Activated B cell treated with CpG ODN at 0.5 μM for 24 hours (primary cell): ENCODE measurements at regions not wholly inside any gene's neighbourhood (a gene's known extent, or its start where the extent isn't known, plus 50 kb on each side); places are given as distances from the start of the nearest gene placed in this dataset.

ENCODE experiments used
- ATAC-seq: fragments of 200-7000 bp; cut with Tn5 transposase; one replicate; pipeline ENCODE4 v1.10.0; 2021; ENCODE audit warnings: low read depth, mild to moderate bottlenecking, moderate library complexity
- CTCF ChIA-PET: fragments of 350-600 bp; sonication (Branson Sonifier 250); formaldehyde crosslinking; loops from one replicate; lab custom pipeline; 2021; ENCODE audit warnings: antibody characterized with exemption; lab: Charles Lee
- POLR2A ChIA-PET: fragments of 350-600 bp; sonication (Branson Sonifier 250); formaldehyde crosslinking; loops from one replicate; lab custom pipeline; 2021; ENCODE audit warnings: antibody characterized with exemption; lab: Charles Lee
- DNase-seq: peaks from one replicate; pipeline ENCODE4 v3.0.0; 2022
- H3K27ac Mint-ChIP-seq: one replicate; pipeline ENCODE4 v1.8.0; 2020; ENCODE audit warnings: mixed read lengths
- H3K27me3 Mint-ChIP-seq: one replicate; pipeline ENCODE4 v1.8.0; 2021; ENCODE audit warnings: mixed read lengths
- H3K36me3 Mint-ChIP-seq: one replicate; pipeline ENCODE4 v1.8.0; 2021; ENCODE audit warnings: low read depth, mixed read lengths
- H3K4me1 Mint-ChIP-seq: one replicate; pipeline ENCODE4 v1.8.0; 2021; ENCODE audit warnings: mixed read lengths
- H3K4me3 Mint-ChIP-seq: one replicate; pipeline ENCODE4 v1.8.0; 2020; ENCODE audit warnings: mild to moderate bottlenecking, mixed read lengths
- H3K9me3 Mint-ChIP-seq: one replicate; pipeline ENCODE4 v1.8.0; 2020; ENCODE audit warnings: mixed read lengths
- intact Hi-C: fragments of 100-400 bp; cut with micrococcal nuclease; formaldehyde crosslinking; loops from one replicate; pipeline ENCODE4 v1.15.1; 2024
- TF ChIP-seq, protein P1 (sequence below): fragments of 200-600 bp; IDR thresholded peaks from one replicate; pipeline ENCODE4 v1.8.0; 2022; ENCODE audit warnings: antibody characterized with exemption, mild to moderate bottlenecking

DNA sequence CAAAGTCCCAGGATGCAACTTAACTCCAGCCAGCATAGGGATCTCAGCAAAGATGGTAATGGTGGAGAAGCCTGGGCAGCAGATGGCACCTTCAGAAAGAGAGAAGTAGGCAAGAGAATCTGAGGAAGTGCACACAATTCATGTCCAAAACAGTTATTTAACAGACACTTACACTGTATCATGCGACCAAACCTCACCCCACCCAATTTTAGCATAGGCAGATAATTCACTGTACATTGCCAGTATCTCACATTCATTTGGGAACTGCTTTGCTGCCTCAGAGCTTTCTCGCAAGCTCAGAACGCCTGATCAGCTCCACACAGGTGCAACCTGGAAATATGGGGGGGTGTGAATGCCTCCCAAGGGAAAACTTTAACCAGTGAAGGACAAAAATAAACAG, 143.0 kb upstream of the MAOA start:
- H3K9me3 Mint-ChIP-seq = no peaks in the 10 kb centered on the region
- TF ChIP-seq, protein P1, sequence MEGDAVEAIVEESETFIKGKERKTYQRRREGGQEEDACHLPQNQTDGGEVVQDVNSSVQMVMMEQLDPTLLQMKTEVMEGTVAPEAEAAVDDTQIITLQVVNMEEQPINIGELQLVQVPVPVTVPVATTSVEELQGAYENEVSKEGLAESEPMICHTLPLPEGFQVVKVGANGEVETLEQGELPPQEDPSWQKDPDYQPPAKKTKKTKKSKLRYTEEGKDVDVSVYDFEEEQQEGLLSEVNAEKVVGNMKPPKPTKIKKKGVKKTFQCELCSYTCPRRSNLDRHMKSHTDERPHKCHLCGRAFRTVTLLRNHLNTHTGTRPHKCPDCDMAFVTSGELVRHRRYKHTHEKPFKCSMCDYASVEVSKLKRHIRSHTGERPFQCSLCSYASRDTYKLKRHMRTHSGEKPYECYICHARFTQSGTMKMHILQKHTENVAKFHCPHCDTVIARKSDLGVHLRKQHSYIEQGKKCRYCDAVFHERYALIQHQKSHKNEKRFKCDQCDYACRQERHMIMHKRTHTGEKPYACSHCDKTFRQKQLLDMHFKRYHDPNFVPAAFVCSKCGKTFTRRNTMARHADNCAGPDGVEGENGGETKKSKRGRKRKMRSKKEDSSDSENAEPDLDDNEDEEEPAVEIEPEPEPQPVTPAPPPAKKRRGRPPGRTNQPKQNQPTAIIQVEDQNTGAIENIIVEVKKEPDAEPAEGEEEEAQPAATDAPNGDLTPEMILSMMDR = no peak
- H3K27ac Mint-ChIP-seq = no peak overlapping the region
- no peak overlapping the region for H3K4me3 Mint-ChIP-seq
- H3K36me3 Mint-ChIP-seq = no peaks in the 10 kb centered on the region
- CTCF ChIA-PET = no interaction called here
- no peaks in the 10 kb centered on the region for H3K27me3 Mint-ChIP-seq
- no peak for ATAC-seq
- intact Hi-C loops = no loop called here
- no peak for DNase-seq
- H3K4me1 Mint-ChIP-seq = peaks cover 7% of the 10 kb centered on the region
- POLR2A ChIA-PET = no interaction called here

DNA sequence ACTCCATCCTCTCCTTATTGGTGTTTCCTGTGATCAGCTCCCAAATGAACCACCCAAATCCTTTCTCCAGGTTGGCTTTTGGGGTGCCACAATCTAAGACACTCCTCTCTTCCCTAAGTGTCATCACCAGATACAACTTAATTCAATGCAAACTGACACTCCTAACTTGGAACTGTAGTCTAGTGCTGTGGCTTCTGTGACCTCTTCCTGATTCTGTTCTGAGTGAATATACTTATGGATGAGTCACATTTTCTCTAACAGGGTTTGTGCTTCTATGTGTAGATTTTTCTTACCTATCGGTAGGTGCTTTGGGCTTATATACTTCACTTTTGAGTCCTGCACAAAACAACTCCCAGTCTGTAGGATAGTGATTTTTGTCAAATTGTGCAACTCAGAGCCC, 141.3 kb upstream of the MAOA start:
- intact Hi-C loops = no loop called here
- Mint-ChIP-seq H3K4me3 (no peak overlapping the region), H3K36me3 (no peaks in the 10 kb centered on the region), H3K27me3 (no peaks in the 10 kb centered on the region), H3K27ac (no peak overlapping the region), H3K4me1 (peaks cover 7% of the 10 kb centered on the region), H3K9me3 (no peaks in the 10 kb centered on the region)
- no peak for DNase-seq
- ChIA-PET POLR2A (no interaction called here), CTCF (no interaction called here)
- ATAC-seq = no peak
- TF ChIP-seq, protein P1 = no peak

DNA sequence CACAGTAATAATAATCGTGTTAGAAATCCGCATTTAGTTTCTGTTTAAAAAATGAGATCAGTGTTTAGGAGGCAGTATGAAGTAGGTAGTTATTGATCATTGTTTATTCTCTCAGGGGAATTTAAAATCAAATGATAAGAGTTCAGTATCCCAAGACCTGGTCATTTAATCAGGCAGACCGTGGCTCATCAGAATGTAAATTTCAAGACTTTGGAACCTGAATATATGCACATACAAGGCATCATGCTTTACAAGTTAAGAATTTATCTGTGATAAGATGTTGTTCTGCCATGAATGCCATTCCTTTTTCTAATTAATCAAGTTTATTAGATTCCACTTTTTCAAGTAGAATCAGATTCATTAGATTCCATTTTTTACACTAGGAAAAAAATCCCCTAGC, 133.5 kb upstream of the MAOA start:
- no peaks in the 10 kb centered on the region for H3K4me1 Mint-ChIP-seq
- H3K9me3 Mint-ChIP-seq = peaks cover 2% of the 10 kb centered on the region
- intact Hi-C loops = no loop called here
- CTCF ChIA-PET = no interaction called here
- TF ChIP-seq, protein P1 = no peak
- no peaks in the 10 kb centered on the region for H3K36me3 Mint-ChIP-seq
- DNase-seq (no peak), ATAC-seq (no peak)
- H3K4me3 Mint-ChIP-seq = no peak overlapping the region
- H3K27ac Mint-ChIP-seq = no peak overlapping the region
- no peaks in the 10 kb centered on the region for H3K27me3 Mint-ChIP-seq
- POLR2A ChIA-PET = no interaction called here

DNA sequence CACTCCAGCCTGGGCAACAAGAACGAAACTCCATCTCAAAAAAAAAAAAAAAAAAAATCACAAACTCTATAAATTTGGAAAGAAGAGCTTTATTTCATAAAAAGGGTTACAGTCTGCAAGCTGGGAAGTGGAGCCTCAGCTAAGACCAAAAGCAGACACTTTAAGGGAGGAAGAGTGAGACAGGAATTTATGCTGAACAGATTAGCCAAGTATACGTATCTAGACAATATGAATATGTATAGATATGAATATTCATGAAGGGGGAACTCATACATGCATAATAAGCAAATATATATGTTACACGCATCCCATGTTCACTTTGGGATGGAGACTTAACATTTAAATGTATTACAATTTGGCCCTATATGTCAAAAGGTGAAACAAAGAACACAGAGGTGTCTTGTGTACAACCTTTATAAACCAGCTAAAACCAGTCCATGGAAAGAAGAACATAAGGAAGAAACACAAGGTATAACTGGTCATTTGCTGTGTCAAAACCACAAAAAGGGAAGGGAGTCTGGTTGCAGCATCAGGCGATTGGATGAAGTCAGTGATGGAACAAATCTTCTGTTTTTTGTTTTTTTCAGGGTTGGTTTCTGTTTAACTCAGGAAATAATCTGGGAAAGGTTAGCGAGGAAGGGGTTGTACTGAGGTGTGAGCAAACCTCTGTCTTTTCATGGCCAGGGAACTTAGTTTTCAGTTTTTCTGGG, 130.0 kb upstream of the MAOA start:
- POLR2A ChIA-PET = no interaction called here
- H3K27ac Mint-ChIP-seq = no peak overlapping the region
- intact Hi-C loops = no loop called here
- CTCF ChIA-PET = no interaction called here
- H3K9me3 Mint-ChIP-seq = peaks cover 2% of the 10 kb centered on the region
- no peaks in the 10 kb centered on the region for H3K4me1 Mint-ChIP-seq
- no peaks in the 10 kb centered on the region for H3K27me3 Mint-ChIP-seq
- DNase-seq = no peak
- no peak overlapping the region for H3K4me3 Mint-ChIP-seq
- H3K36me3 Mint-ChIP-seq = no peaks in the 10 kb centered on the region
- TF ChIP-seq, protein P1 = no peak
- ATAC-seq = no peak

DNA sequence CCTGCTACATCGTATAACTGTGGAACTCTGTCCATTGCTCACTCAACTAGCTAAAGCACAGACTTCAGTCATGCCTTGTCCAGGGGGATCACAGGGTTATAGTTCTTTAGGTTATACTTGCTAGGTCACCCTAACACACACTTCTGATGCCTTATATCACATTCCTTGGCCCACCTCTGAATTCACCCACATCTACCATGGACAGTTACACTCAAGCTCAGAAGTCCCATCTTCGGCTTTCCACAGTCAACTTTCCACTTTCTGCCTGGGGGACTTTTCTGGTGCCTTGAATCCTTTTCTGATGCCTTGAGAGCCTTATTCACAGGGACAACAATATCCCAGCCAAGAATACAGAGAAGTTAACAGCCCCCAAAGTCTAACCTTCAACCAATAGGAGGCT, 129.2 kb upstream of the MAOA start:
- intact Hi-C loops = no loop called here
- ChIA-PET CTCF (no interaction called here), POLR2A (no interaction called here)
- Mint-ChIP-seq H3K4me3 (no peak overlapping the region), H3K27me3 (no peaks in the 10 kb centered on the region), H3K9me3 (peaks cover 2% of the 10 kb centered on the region), H3K36me3 (no peaks in the 10 kb centered on the region), H3K4me1 (no peaks in the 10 kb centered on the region), H3K27ac (no peak overlapping the region)
- DNase-seq (no peak), ATAC-seq (no peak)
- TF ChIP-seq, protein P1 = no peak
